HepG2 (cell line): ENCODE measurements at regions not wholly inside any gene's neighbourhood (a gene's known extent, or its start where the extent isn't known, plus 50 kb on each side); places are given as distances from the start of the nearest gene placed in this dataset.
"Not testable (repeated sequence)": the region's sequence is repeated elsewhere in the genome, so short reads cannot be mapped to it uniquely, and the experiment has no call there.

ENCODE experiments used
- CEBPB ChIP-seq: IDR thresholded peaks from 2 replicates; pipeline ENCODE4 v1.6.1; 2011; ENCODE audit warnings: low read depth, low read length, improper control_type of control experiment, borderline replicate concordance
- NR2F2 ChIP-seq: IDR thresholded peaks from 2 replicates; pipeline ENCODE4 v1.6.1; 2012; ENCODE audit warnings: low read depth, inconsistent platforms, borderline replicate concordance
- ZNF431 ChIP-seq: sonication (generic); formaldehyde crosslinking; IDR thresholded peaks from 2 replicates; pipeline ENCODE4 v1.9.0; 2022; ENCODE audit warnings: missing genetic modification reagents, low read depth, mild to moderate bottlenecking, borderline replicate concordance
- ZNF678 ChIP-seq: sonication (generic); formaldehyde crosslinking; IDR thresholded peaks from 2 replicates; pipeline ENCODE4 v1.4.0; 2020; ENCODE audit warnings: mild to moderate bottlenecking, missing genetic modification reagents
- TF ChIP-seq, protein P1 (sequence below): sonication (generic); formaldehyde crosslinking; IDR thresholded peaks from 2 replicates; pipeline ENCODE4 v1.4.0; 2020; ENCODE audit warnings: mild to moderate bottlenecking, missing genetic modification reagents
- TF ChIP-seq, protein P2 (sequence below): sonication (generic); formaldehyde crosslinking; IDR thresholded peaks from 2 replicates; pipeline ENCODE4 v1.5.0; 2020; ENCODE audit warnings: mild to moderate bottlenecking, missing genetic modification reagents, moderate library complexity
- TF ChIP-seq, protein P3 (sequence below): fragments of 450-650 bp; IDR thresholded peaks from 2 replicates; pipeline ENCODE4 v1.6.1; 2016

- TF ChIP-seq, protein P1, sequence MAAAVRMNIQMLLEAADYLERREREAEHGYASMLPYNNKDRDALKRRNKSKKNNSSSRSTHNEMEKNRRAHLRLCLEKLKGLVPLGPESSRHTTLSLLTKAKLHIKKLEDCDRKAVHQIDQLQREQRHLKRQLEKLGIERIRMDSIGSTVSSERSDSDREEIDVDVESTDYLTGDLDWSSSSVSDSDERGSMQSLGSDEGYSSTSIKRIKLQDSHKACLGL = not testable (repeated sequence)
- TF ChIP-seq NR2F2; ZNF678 (CRISPR knock-in tag); CEBPB; ZNF431: not testable (repeated sequence)
- TF ChIP-seq, protein P2, sequence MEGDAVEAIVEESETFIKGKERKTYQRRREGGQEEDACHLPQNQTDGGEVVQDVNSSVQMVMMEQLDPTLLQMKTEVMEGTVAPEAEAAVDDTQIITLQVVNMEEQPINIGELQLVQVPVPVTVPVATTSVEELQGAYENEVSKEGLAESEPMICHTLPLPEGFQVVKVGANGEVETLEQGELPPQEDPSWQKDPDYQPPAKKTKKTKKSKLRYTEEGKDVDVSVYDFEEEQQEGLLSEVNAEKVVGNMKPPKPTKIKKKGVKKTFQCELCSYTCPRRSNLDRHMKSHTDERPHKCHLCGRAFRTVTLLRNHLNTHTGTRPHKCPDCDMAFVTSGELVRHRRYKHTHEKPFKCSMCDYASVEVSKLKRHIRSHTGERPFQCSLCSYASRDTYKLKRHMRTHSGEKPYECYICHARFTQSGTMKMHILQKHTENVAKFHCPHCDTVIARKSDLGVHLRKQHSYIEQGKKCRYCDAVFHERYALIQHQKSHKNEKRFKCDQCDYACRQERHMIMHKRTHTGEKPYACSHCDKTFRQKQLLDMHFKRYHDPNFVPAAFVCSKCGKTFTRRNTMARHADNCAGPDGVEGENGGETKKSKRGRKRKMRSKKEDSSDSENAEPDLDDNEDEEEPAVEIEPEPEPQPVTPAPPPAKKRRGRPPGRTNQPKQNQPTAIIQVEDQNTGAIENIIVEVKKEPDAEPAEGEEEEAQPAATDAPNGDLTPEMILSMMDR (CRISPR knock-in tag) = not testable (repeated sequence)
- TF ChIP-seq, protein P3, sequence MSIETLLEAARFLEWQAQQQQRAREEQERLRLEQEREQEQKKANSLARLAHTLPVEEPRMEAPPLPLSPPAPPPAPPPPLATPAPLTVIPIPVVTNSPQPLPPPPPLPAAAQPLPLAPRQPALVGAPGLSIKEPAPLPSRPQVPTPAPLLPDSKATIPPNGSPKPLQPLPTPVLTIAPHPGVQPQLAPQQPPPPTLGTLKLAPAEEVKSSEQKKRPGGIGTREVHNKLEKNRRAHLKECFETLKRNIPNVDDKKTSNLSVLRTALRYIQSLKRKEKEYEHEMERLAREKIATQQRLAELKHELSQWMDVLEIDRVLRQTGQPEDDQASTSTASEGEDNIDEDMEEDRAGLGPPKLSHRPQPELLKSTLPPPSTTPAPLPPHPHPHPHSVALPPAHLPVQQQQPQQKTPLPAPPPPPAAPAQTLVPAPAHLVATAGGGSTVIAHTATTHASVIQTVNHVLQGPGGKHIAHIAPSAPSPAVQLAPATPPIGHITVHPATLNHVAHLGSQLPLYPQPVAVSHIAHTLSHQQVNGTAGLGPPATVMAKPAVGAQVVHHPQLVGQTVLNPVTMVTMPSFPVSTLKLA = not testable (repeated sequence)
Observed at GRCh38 chr7:104276730-104277129, 51.7 kb upstream of the LHFPL3 start.
